ENCODE measurements at regions not wholly inside any gene's neighbourhood (a gene's known extent, or its start where the extent isn't known, plus 50 kb on each side); places are given as distances from the start of the nearest gene placed in this dataset.

GRCh38 chr3:159189994-159190669 is 388.3 kb downstream of the MFSD1 start:
- Histone ChIP-seq H3K36me3 (ENCODE audit: control insufficient read depth in 5 of 5, insufficient read depth in 5 of 5, low read length in 5 of 5) (no peaks in the 10 kb centered on the region), H3K9ac (ENCODE audit: low read length in 5 of 5) (no peak overlapping the region), H3K4me1 (ENCODE audit: control insufficient read depth in 5 of 5, insufficient read depth in 5 of 5, low read length in 5 of 5) (peaks cover 0 to 12% (median 5%) of the 10 kb centered on the region in 5 donors), H3K27ac (ENCODE audit: low read depth, low read length) (no peak overlapping the region), H3K27me3 (ENCODE audit: control insufficient read depth in 5 of 5, insufficient read depth in 4 of 5, low read length in 5 of 5) (no peaks in the 10 kb centered on the region), H3K4me3 (ENCODE audit: low read depth in 1 of 5, low read length in 5 of 5) (no peak overlapping the region), H3K9me3 (ENCODE audit: control insufficient read depth in 5 of 5, low read length in 5 of 5) (no peaks in the 10 kb centered on the region)

- Histone ChIP-seq H3K4me1 (ENCODE audit: control insufficient read depth in 5 of 5, insufficient read depth in 5 of 5, low read length in 5 of 5) (peaks cover 0 to 11% (median 5%) of the 10 kb centered on the region in 5 donors), H3K36me3 (ENCODE audit: control insufficient read depth in 5 of 5, insufficient read depth in 5 of 5, low read length in 5 of 5) (no peaks in the 10 kb centered on the region), H3K9me3 (ENCODE audit: control insufficient read depth in 5 of 5, low read length in 5 of 5) (no peaks in the 10 kb centered on the region), H3K9ac (ENCODE audit: low read length in 5 of 5) (no peak overlapping the region), H3K27me3 (ENCODE audit: control insufficient read depth in 5 of 5, insufficient read depth in 4 of 5, low read length in 5 of 5) (no peaks in the 10 kb centered on the region), H3K27ac (ENCODE audit: low read depth, low read length) (no peak overlapping the region), H3K4me3 (ENCODE audit: low read depth in 1 of 5, low read length in 5 of 5) (no peak overlapping the region)
Measured at GRCh38 chr3:159191447-159191846, 389.6 kb downstream of the MFSD1 start.

- Histone ChIP-seq H3K27me3 (ENCODE audit: control insufficient read depth in 5 of 5, insufficient read depth in 4 of 5, low read length in 5 of 5) (no peaks in the 10 kb centered on the region), H3K27ac (ENCODE audit: low read depth, low read length) (no peak overlapping the region), H3K4me1 (ENCODE audit: control insufficient read depth in 5 of 5, insufficient read depth in 5 of 5, low read length in 5 of 5) (no peaks in the 10 kb centered on the region), H3K9me3 (ENCODE audit: control insufficient read depth in 5 of 5, low read length in 5 of 5) (peaks cover 0 to 12% (median 8%) of the 10 kb centered on the region in 5 donors), H3K9ac (ENCODE audit: low read length in 5 of 5) (no peak overlapping the region), H3K4me3 (ENCODE audit: low read depth in 1 of 5, low read length in 5 of 5) (no peak overlapping the region), H3K36me3 (ENCODE audit: control insufficient read depth in 5 of 5, insufficient read depth in 5 of 5, low read length in 5 of 5) (no peaks in the 10 kb centered on the region)
Measured at GRCh38 chr3:159196359-159196758, 394.5 kb downstream of the MFSD1 start.

GRCh38 chr3:159200176-159200575 is 398.3 kb downstream of the MFSD1 start:
- Histone ChIP-seq H3K27me3 (ENCODE audit: control insufficient read depth in 5 of 5, insufficient read depth in 4 of 5, low read length in 5 of 5) (no peaks in the 10 kb centered on the region), H3K27ac (ENCODE audit: low read depth, low read length) (no peak overlapping the region), H3K9me3 (ENCODE audit: control insufficient read depth in 5 of 5, low read length in 5 of 5) (peaks cover 0 to 14% (median 12%) of the 10 kb centered on the region in 5 donors), H3K36me3 (ENCODE audit: control insufficient read depth in 5 of 5, insufficient read depth in 5 of 5, low read length in 5 of 5) (no peaks in the 10 kb centered on the region), H3K9ac (ENCODE audit: low read length in 5 of 5) (no peak overlapping the region), H3K4me3 (ENCODE audit: low read depth in 1 of 5, low read length in 5 of 5) (no peak overlapping the region), H3K4me1 (ENCODE audit: control insufficient read depth in 5 of 5, insufficient read depth in 5 of 5, low read length in 5 of 5) (no peaks in the 10 kb centered on the region)

- no peaks in the 10 kb centered on the region for H3K4me1 ChIP-seq (ENCODE audit: control insufficient read depth in 5 of 5, insufficient read depth in 5 of 5, low read length in 5 of 5)
- H3K36me3 ChIP-seq (ENCODE audit: control insufficient read depth in 5 of 5, insufficient read depth in 5 of 5, low read length in 5 of 5): no peaks in the 10 kb centered on the region
- H3K9me3 ChIP-seq (ENCODE audit: control insufficient read depth in 5 of 5, low read length in 5 of 5): peaks cover 0 to 6% (median 0%) of the 10 kb centered on the region in 5 donors
- H3K27me3 ChIP-seq (ENCODE audit: control insufficient read depth in 5 of 5, insufficient read depth in 4 of 5, low read length in 5 of 5): no peaks in the 10 kb centered on the region
- H3K27ac ChIP-seq (ENCODE audit: low read depth, low read length): no peak overlapping the region
- no peak overlapping the region for H3K9ac ChIP-seq (ENCODE audit: low read length in 5 of 5)
- no peak overlapping the region for H3K4me3 ChIP-seq (ENCODE audit: low read depth in 1 of 5, low read length in 5 of 5)
Measured at GRCh38 chr3:159208050-159208449, 406.2 kb downstream of the MFSD1 start.

- Histone ChIP-seq H3K36me3 (ENCODE audit: control insufficient read depth in 5 of 5, insufficient read depth in 5 of 5, low read length in 5 of 5) (no peaks in the 10 kb centered on the region), H3K27ac (ENCODE audit: low read depth, low read length) (no peak overlapping the region), H3K27me3 (ENCODE audit: control insufficient read depth in 5 of 5, insufficient read depth in 4 of 5, low read length in 5 of 5) (no peaks in the 10 kb centered on the region), H3K9me3 (ENCODE audit: control insufficient read depth in 5 of 5, low read length in 5 of 5) (peaks cover 0 to 6% (median 0%) of the 10 kb centered on the region in 5 donors), H3K9ac (ENCODE audit: low read length in 5 of 5) (no peak overlapping the region), H3K4me3 (ENCODE audit: low read depth in 1 of 5, low read length in 5 of 5) (no peak overlapping the region), H3K4me1 (ENCODE audit: control insufficient read depth in 5 of 5, insufficient read depth in 5 of 5, low read length in 5 of 5) (no peaks in the 10 kb centered on the region)
Measured at GRCh38 chr3:159209459-159209858, 407.6 kb downstream of the MFSD1 start.

- Histone ChIP-seq H3K9ac (ENCODE audit: low read length in 5 of 5) (no peak overlapping the region), H3K9me3 (ENCODE audit: control insufficient read depth in 5 of 5, low read length in 5 of 5) (no peaks in the 10 kb centered on the region), H3K27me3 (ENCODE audit: control insufficient read depth in 5 of 5, insufficient read depth in 4 of 5, low read length in 5 of 5) (no peaks in the 10 kb centered on the region), H3K36me3 (ENCODE audit: control insufficient read depth in 5 of 5, insufficient read depth in 5 of 5, low read length in 5 of 5) (no peaks in the 10 kb centered on the region), H3K4me1 (ENCODE audit: control insufficient read depth in 5 of 5, insufficient read depth in 5 of 5, low read length in 5 of 5) (no peaks in the 10 kb centered on the region), H3K4me3 (ENCODE audit: low read depth in 1 of 5, low read length in 5 of 5) (no peak overlapping the region), H3K27ac (ENCODE audit: low read depth, low read length) (no peak overlapping the region)
Measured at GRCh38 chr3:159210336-159210735, 408.5 kb downstream of the MFSD1 start.

GRCh38 chr3:159216311-159216710 is 414.5 kb downstream of the MFSD1 start:
- Histone ChIP-seq H3K9ac (ENCODE audit: low read length in 5 of 5) (no peak overlapping the region), H3K4me1 (ENCODE audit: control insufficient read depth in 5 of 5, insufficient read depth in 5 of 5, low read length in 5 of 5) (no peaks in the 10 kb centered on the region), H3K4me3 (ENCODE audit: low read depth in 1 of 5, low read length in 5 of 5) (no peak overlapping the region), H3K36me3 (ENCODE audit: control insufficient read depth in 5 of 5, insufficient read depth in 5 of 5, low read length in 5 of 5) (no peaks in the 10 kb centered on the region), H3K9me3 (ENCODE audit: control insufficient read depth in 5 of 5, low read length in 5 of 5) (no peaks in the 10 kb centered on the region), H3K27ac (ENCODE audit: low read depth, low read length) (no peak overlapping the region), H3K27me3 (ENCODE audit: control insufficient read depth in 5 of 5, insufficient read depth in 4 of 5, low read length in 5 of 5) (no peaks in the 10 kb centered on the region)

GRCh38 chr3:159219231-159219630 is 417.4 kb downstream of the MFSD1 start:
- Histone ChIP-seq H3K4me3 (ENCODE audit: low read depth in 1 of 5, low read length in 5 of 5) (no peak overlapping the region), H3K36me3 (ENCODE audit: control insufficient read depth in 5 of 5, insufficient read depth in 5 of 5, low read length in 5 of 5) (no peaks in the 10 kb centered on the region), H3K27me3 (ENCODE audit: control insufficient read depth in 5 of 5, insufficient read depth in 4 of 5, low read length in 5 of 5) (no peaks in the 10 kb centered on the region)

GRCh38 chr3:159221335-159221734 is 419.5 kb downstream of the MFSD1 start:
- no peak overlapping the region for H3K4me3 ChIP-seq (ENCODE audit: low read depth in 1 of 5, low read length in 5 of 5)
- H3K4me1 ChIP-seq (ENCODE audit: control insufficient read depth in 5 of 5, insufficient read depth in 5 of 5, low read length in 5 of 5): no peaks in the 10 kb centered on the region
- H3K27ac ChIP-seq (ENCODE audit: low read depth, low read length): no peak overlapping the region
- no peaks in the 10 kb centered on the region for H3K9me3 ChIP-seq (ENCODE audit: control insufficient read depth in 5 of 5, low read length in 5 of 5)
- no peaks in the 10 kb centered on the region for H3K27me3 ChIP-seq (ENCODE audit: control insufficient read depth in 5 of 5, insufficient read depth in 4 of 5, low read length in 5 of 5)
- H3K36me3 ChIP-seq (ENCODE audit: control insufficient read depth in 5 of 5, insufficient read depth in 5 of 5, low read length in 5 of 5): no peaks in the 10 kb centered on the region
- no peak overlapping the region for H3K9ac ChIP-seq (ENCODE audit: low read length in 5 of 5)

More at GRCh38 chr3:159219231-159219630, 417.4 kb downstream of the MFSD1 start:
- Histone ChIP-seq H3K9ac (ENCODE audit: low read length in 5 of 5) (no peak overlapping the region), H3K4me1 (ENCODE audit: control insufficient read depth in 5 of 5, insufficient read depth in 5 of 5, low read length in 5 of 5) (no peaks in the 10 kb centered on the region), H3K9me3 (ENCODE audit: control insufficient read depth in 5 of 5, low read length in 5 of 5) (no peaks in the 10 kb centered on the region), H3K27ac (ENCODE audit: low read depth, low read length) (no peak overlapping the region)
